Right ventricle myocardium inferior (tissue), 1 donor: ENCODE measurements at regions not wholly inside any gene's neighbourhood (a gene's known extent, or its start where the extent isn't known, plus 50 kb on each side); places are given as distances from the start of the nearest gene placed in this dataset.

Experiments
- ATAC-seq: fragments of 200-7000 bp; cut with Tn5 transposase; one replicate; pipeline ENCODE4 v1.9.1; 2020; ENCODE audit warnings: mild to moderate bottlenecking, moderate library complexity
- DNase-seq: peaks from one replicate; pipeline ENCODE4 v3.0.0; 2021; ENCODE audit errors: missing footprints
- intact Hi-C: fragments of 100-400 bp; cut with DNase I; formaldehyde crosslinking; loops from one replicate; pipeline ENCODE4 v1.11.0; 2022
- donor health status: DM: no; HTN: yes; CAD: no; lungs with severe emphysema.

GRCh38 chr13:52975969-52976368, 52.6 kb upstream of the OLFM4 start:
- intact Hi-C loops, result no loop called here
- DNase-seq, result no peak
- ATAC-seq, result no peak

GRCh38 chr13:52975161-52975560, 53.5 kb upstream of the OLFM4 start:
- intact Hi-C loops, result no loop called here
- DNase-seq (no peak), ATAC-seq (no peak)

- ATAC-seq (no peak), DNase-seq (no peak)
- intact Hi-C loops, result no loop called here
Observed at GRCh38 chr13:52974711-52975110, 53.9 kb upstream of the OLFM4 start.

GRCh38 chr13:52969373-52969772, 59.2 kb upstream of the OLFM4 start:
- intact Hi-C loops, result loop anchor here (5.0 to 10.0 kb wide), 3 partner anchors 115 to 355 kb away; no protein-coding TSS in a partner anchor
- no peak for DNase-seq
- no peak for ATAC-seq

GRCh38 chr13:52968074-52968700, 60.4 kb upstream of the OLFM4 start:
- ATAC-seq, result peak; percentile 93
- intact Hi-C loops, result loop anchor here (5.0 to 10.0 kb wide), 3 partner anchors 113 to 353 kb away; no protein-coding TSS in a partner anchor
- peak; percentile 76 for DNase-seq

GRCh38 chr13:52961987-52962386, 66.6 kb upstream of the OLFM4 start:
- DNase-seq (no peak), ATAC-seq (no peak)
- intact Hi-C loops, result loop anchor here (10.0 kb wide), 2 partner anchors 107 to 347 kb away; no protein-coding TSS in a partner anchor

- intact Hi-C loops, result loop anchor here (10.0 kb wide), 2 partner anchors 107 to 347 kb away; no protein-coding TSS in a partner anchor
- DNase-seq (no peak), ATAC-seq (no peak)
Observed at GRCh38 chr13:52961256-52961910, 67.2 kb upstream of the OLFM4 start.

GRCh38 chr13:52955472-52955874, 73.1 kb upstream of the OLFM4 start:
- ATAC-seq (no peak), DNase-seq (no peak)
- intact Hi-C loops, result no loop called here

GRCh38 chr13:52954838-52955237, 73.8 kb upstream of the OLFM4 start:
- no peak for ATAC-seq
- intact Hi-C loops, result no loop called here
- no peak for DNase-seq

- intact Hi-C loops, result no loop called here
- ATAC-seq, result peak; percentile 74
- no peak for DNase-seq
Observed at GRCh38 chr13:52950436-52950956, 78.1 kb upstream of the OLFM4 start.

- ATAC-seq, result peak; percentile 94
- peak; percentile 76 for DNase-seq
- intact Hi-C loops, result no loop called here
Observed at GRCh38 chr13:52949742-52950141, 78.9 kb upstream of the OLFM4 start.

- DNase-seq (no peak), ATAC-seq (no peak)
- intact Hi-C loops, result no loop called here
Observed at GRCh38 chr13:52949044-52949443, 79.6 kb upstream of the OLFM4 start.

- intact Hi-C loops, result no loop called here
- DNase-seq (no peak), ATAC-seq (no peak)
Observed at GRCh38 chr13:52947921-52948373, 80.7 kb upstream of the OLFM4 start.

- DNase-seq, result no peak
- intact Hi-C loops, result no loop called here
- no peak for ATAC-seq
Observed at GRCh38 chr13:52945348-52945747, 83.3 kb upstream of the OLFM4 start.

GRCh38 chr13:52944697-52945096, 83.9 kb upstream of the OLFM4 start:
- ATAC-seq, result no peak
- intact Hi-C loops, result no loop called here
- no peak for DNase-seq

GRCh38 chr13:52938065-52938464, 89.6 kb upstream of the PCDH8 start:
- intact Hi-C loops, result no loop called here
- DNase-seq (no peak), ATAC-seq (no peak)

- no peak for ATAC-seq
- DNase-seq, result no peak
- intact Hi-C loops, result no loop called here
Observed at GRCh38 chr13:52936806-52937205, 88.4 kb upstream of the PCDH8 start.

GRCh38 chr13:52934258-52934657, 85.8 kb upstream of the PCDH8 start:
- ATAC-seq, result no peak
- intact Hi-C loops, result no loop called here
- no peak for DNase-seq

- intact Hi-C loops, result no loop called here
- ATAC-seq (no peak), DNase-seq (no peak)
Observed at GRCh38 chr13:52933547-52934210, 85.2 kb upstream of the PCDH8 start.

- DNase-seq (no peak), ATAC-seq (no peak)
- intact Hi-C loops, result no loop called here
Observed at GRCh38 chr13:52933099-52933498, 84.7 kb upstream of the PCDH8 start.
